ENCODE measurements at regions not wholly inside any gene's neighbourhood (a gene's known extent, or its start where the extent isn't known, plus 50 kb on each side); places are given as distances from the start of the nearest gene placed in this dataset.
A peak's percentile ranks its signal among the peaks of the same experiment; 100 is the strongest.
"Not testable (repeated sequence)": the region's sequence is repeated elsewhere in the genome, so short reads cannot be mapped to it uniquely, and the experiment has no call there.

DNA sequence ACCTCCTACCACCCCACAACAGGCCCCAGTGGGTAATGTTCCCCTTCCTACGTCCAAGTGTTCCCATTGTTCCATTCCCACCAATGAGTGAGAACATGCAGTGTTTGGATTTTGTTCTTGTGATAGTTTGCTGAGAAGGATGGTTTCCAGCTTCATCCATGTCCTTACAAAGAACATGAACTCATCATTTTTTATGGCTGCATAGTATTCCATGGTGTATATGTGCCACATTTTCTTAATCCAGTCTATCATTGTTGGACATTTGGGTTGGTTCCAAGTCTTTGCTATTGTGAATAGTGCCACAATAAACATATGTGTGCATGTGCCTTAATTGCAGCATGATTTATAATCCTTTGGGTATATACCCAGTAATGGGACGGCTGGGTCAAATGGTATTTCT is 81.6 kb downstream of the P2RY10 start:
- POLR2A ChIA-PET; H3K27me3 ChIP-seq (ENCODE audit: control insufficient read depth in 2 of 2, insufficient read depth in 2 of 2, low read length in 2 of 2); H3K27ac ChIP-seq (ENCODE audit: low read depth, low read length); H3K4me3 ChIP-seq (ENCODE audit: low read length); H3K9me3 ChIP-seq (ENCODE audit: control insufficient read depth in 2 of 3, low read length in 3 of 3); H3K4me1 Mint-ChIP-seq; intact Hi-C loops (cut with micrococcal nuclease); DNase-seq; H3K27ac Mint-ChIP-seq; H3K4me1 ChIP-seq (ENCODE audit: control insufficient read depth in 2 of 2, insufficient read depth in 2 of 2, low read length in 2 of 2); CTCF ChIA-PET; H3K27me3 Mint-ChIP-seq; H3K36me3 Mint-ChIP-seq; ATAC-seq; H3K36me3 ChIP-seq (ENCODE audit: control insufficient read depth in 2 of 3, insufficient read depth in 3 of 3, low read length in 3 of 3); H3K4me3 Mint-ChIP-seq: not testable (repeated sequence)
- H3K9me3 Mint-ChIP-seq = peaks cover 0 to 15% (median 5%) of the 10 kb centered on the region in 11 donors

- H3K27me3 Mint-ChIP-seq = no peaks in the 10 kb centered on the region
- ChIA-PET POLR2A (no interaction called here), CTCF (interaction anchor here (0.6 to 1.0 kb wide), 2 partner anchors 149 to 480 kb away, joined by 3 read pairs; no protein-coding TSS in a partner anchor)
- no peak overlapping the region for H3K27ac ChIP-seq (ENCODE audit: low read depth, low read length)
- H3K27ac Mint-ChIP-seq = peak overlapping the region in 5 of 9 donors; percentile 3 to 81 (median 38)
- no peaks in the 10 kb centered on the region for H3K36me3 ChIP-seq (ENCODE audit: control insufficient read depth in 2 of 3, insufficient read depth in 3 of 3, low read length in 3 of 3)
- peaks cover 0 to 38% (median 26%) of the 10 kb centered on the region in 7 donors for H3K4me1 Mint-ChIP-seq
- ATAC-seq (no peak), DNase-seq (no peak)
- no peaks in the 10 kb centered on the region for H3K4me1 ChIP-seq (ENCODE audit: control insufficient read depth in 2 of 2, insufficient read depth in 2 of 2, low read length in 2 of 2)
- no peaks in the 10 kb centered on the region for H3K9me3 ChIP-seq (ENCODE audit: control insufficient read depth in 2 of 3, low read length in 3 of 3)
- intact Hi-C loops (cut with micrococcal nuclease) = loop anchor here in 1 of 2 donors (5.0 kb wide), 1 partner anchor 112 kb away; no protein-coding TSS in a partner anchor
- H3K27me3 ChIP-seq (ENCODE audit: control insufficient read depth in 2 of 2, insufficient read depth in 2 of 2, low read length in 2 of 2) = no peaks in the 10 kb centered on the region
- H3K4me3 ChIP-seq (ENCODE audit: low read length) = no peak overlapping the region
- H3K4me3 Mint-ChIP-seq = no peak overlapping the region
- peaks cover 0 to 6% (median 0%) of the 10 kb centered on the region in 11 donors for H3K9me3 Mint-ChIP-seq
- H3K36me3 Mint-ChIP-seq = peaks cover 0 to 4% (median 0%) of the 10 kb centered on the region in 5 donors
Measured at GRCh38 chrX:79035421-79035820, 90.2 kb downstream of the P2RY10 start.

DNA sequence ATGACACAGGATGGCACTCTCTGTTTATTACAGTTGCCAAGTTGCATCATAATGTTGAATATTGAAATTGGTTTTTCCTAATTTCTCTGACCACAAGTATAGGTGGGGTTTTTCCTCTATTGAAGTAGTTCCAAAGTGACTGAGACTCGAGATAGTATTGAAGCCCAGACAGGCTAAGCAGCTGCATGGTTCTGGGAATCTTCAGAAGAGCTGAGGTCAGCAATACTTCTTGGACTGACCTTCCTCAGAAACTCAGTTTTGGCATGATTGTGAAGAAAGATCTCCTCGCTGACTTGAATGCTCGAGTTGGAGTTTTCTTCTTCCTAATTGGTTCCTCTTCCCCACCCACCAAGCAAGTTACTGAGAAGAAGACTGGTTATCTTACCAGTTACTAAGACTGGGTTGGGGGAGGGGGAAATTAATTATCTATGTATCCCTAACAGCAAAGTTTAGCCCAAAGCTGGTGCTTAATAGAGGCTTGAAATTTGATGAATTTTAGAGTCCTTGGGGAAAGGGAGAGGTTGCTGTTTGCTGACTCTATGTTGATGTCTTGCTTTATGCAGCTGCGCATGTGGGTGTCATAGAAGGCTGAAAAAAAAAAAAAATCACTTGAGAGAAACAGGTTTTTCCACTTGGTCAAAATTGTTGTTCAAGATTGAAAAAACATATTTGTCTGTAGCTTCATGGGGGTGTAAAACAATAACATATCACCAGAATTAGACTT is 91.1 kb downstream of the P2RY10 start:
- no peaks in the 10 kb centered on the region for H3K9me3 ChIP-seq (ENCODE audit: control insufficient read depth in 2 of 3, low read length in 3 of 3)
- ATAC-seq (no peak), DNase-seq (peak in 2 of 9 donors; percentile 0 to 5)
- H3K27ac Mint-ChIP-seq = peak overlapping the region in 3 of 9 donors; percentile 23 to 63 (median 32)
- H3K9me3 Mint-ChIP-seq = peaks cover 0 to 7% (median 0%) of the 10 kb centered on the region in 11 donors
- no peak overlapping the region for H3K27ac ChIP-seq (ENCODE audit: low read depth, low read length)
- no peak overlapping the region for H3K4me3 ChIP-seq (ENCODE audit: low read length)
- H3K36me3 ChIP-seq (ENCODE audit: control insufficient read depth in 2 of 3, insufficient read depth in 3 of 3, low read length in 3 of 3) = no peaks in the 10 kb centered on the region
- H3K4me1 Mint-ChIP-seq = peaks cover 0 to 38% (median 26%) of the 10 kb centered on the region in 7 donors
- intact Hi-C loops (cut with micrococcal nuclease) = loop anchor here in 1 of 2 donors (1.0 to 5.0 kb wide), 4 partner anchors 44 to 376 kb away; no protein-coding TSS in a partner anchor
- no peaks in the 10 kb centered on the region for H3K27me3 ChIP-seq (ENCODE audit: control insufficient read depth in 2 of 2, insufficient read depth in 2 of 2, low read length in 2 of 2)
- peak overlapping the region in 4 of 10 donors; percentile 8 to 46 (median 23) for H3K4me3 Mint-ChIP-seq
- CTCF ChIA-PET = interaction anchor here (1.0 kb wide), 1 partner anchor 148 kb away, joined by 3 read pairs; no protein-coding TSS in a partner anchor
- H3K27me3 Mint-ChIP-seq = no peaks in the 10 kb centered on the region
- POLR2A ChIA-PET = interaction anchor here (0.6 to 1.0 kb wide), 2 partner anchors 45 to 377 kb away, joined by 3 to 4 read pairs; no protein-coding TSS in a partner anchor
- H3K36me3 Mint-ChIP-seq = peaks cover 0 to 4% (median 0%) of the 10 kb centered on the region in 5 donors
- H3K4me1 ChIP-seq (ENCODE audit: control insufficient read depth in 2 of 2, insufficient read depth in 2 of 2, low read length in 2 of 2) = no peaks in the 10 kb centered on the region

GRCh38 chrX:79065696-79066095 is 78.8 kb upstream of the GPR174 start:
- intact Hi-C loops (cut with micrococcal nuclease) = no loop called here
- Histone ChIP-seq H3K27ac (ENCODE audit: low read depth, low read length) (no peak overlapping the region), H3K36me3 (ENCODE audit: control insufficient read depth in 2 of 3, insufficient read depth in 3 of 3, low read length in 3 of 3) (no peaks in the 10 kb centered on the region), H3K9me3 (ENCODE audit: control insufficient read depth in 2 of 3, low read length in 3 of 3) (no peaks in the 10 kb centered on the region), H3K27me3 (ENCODE audit: control insufficient read depth in 2 of 2, insufficient read depth in 2 of 2, low read length in 2 of 2) (no peaks in the 10 kb centered on the region), H3K4me1 (ENCODE audit: control insufficient read depth in 2 of 2, insufficient read depth in 2 of 2, low read length in 2 of 2) (no peaks in the 10 kb centered on the region), H3K4me3 (ENCODE audit: low read length) (no peak overlapping the region)
- peak; percentile 34 for ATAC-seq
- no peaks in the 10 kb centered on the region for H3K27me3 Mint-ChIP-seq
- no peak overlapping the region for H3K4me3 Mint-ChIP-seq
- peaks cover 0 to 5% (median 0%) of the 10 kb centered on the region in 7 donors for H3K4me1 Mint-ChIP-seq
- CTCF ChIA-PET = no interaction called here
- POLR2A ChIA-PET = no interaction called here
- DNase-seq = no peak
- H3K9me3 Mint-ChIP-seq = peaks cover 0 to 34% (median 8%) of the 10 kb centered on the region in 11 donors
- peaks cover 3 to 19% (median 5%) of the 10 kb centered on the region in 5 donors for H3K36me3 Mint-ChIP-seq
- no peak overlapping the region for H3K27ac Mint-ChIP-seq

DNA sequence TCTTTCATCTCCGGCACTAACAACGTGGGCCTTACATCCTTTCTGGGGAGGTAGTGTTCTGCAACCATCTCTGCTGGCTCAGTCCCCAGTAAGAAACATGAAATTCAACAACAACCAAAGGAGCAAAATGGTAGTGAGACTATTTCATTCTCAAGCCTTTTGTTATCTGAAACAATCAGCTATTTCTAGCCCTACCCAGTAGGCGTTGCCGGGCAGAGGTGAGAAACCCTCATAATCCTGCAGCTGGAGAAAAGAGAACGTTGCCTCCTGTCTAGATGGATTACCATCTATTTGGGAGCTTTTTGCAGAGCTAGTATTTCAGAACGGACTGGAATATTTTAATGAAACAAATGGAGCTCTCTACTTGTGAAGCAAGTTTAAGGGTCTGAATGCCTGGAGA is 66.4 kb upstream of the GPR174 start:
- Histone ChIP-seq H3K9me3 (ENCODE audit: control insufficient read depth in 2 of 3, low read length in 3 of 3) (no peaks in the 10 kb centered on the region), H3K36me3 (ENCODE audit: control insufficient read depth in 2 of 3, insufficient read depth in 3 of 3, low read length in 3 of 3) (no peaks in the 10 kb centered on the region), H3K27me3 (ENCODE audit: control insufficient read depth in 2 of 2, insufficient read depth in 2 of 2, low read length in 2 of 2) (no peaks in the 10 kb centered on the region), H3K27ac (ENCODE audit: low read depth, low read length) (no peak overlapping the region), H3K4me1 (ENCODE audit: control insufficient read depth in 2 of 2, insufficient read depth in 2 of 2, low read length in 2 of 2) (peaks cover 5 to 9% of the 10 kb centered on the region in 2 donors), H3K4me3 (ENCODE audit: low read length) (no peak overlapping the region)
- Mint-ChIP-seq H3K4me3 (peak overlapping the region in 1 of 10 donors; percentile 24), H3K9me3 (peaks cover 0 to 17% (median 0%) of the 10 kb centered on the region in 11 donors), H3K4me1 (peaks cover 6 to 31% (median 20%) of the 10 kb centered on the region in 7 donors), H3K36me3 (peaks cover 0 to 12% (median 0%) of the 10 kb centered on the region in 5 donors), H3K27me3 (no peaks in the 10 kb centered on the region), H3K27ac (peak overlapping the region in 3 of 9 donors; percentile 42 to 51 (median 46))
- intact Hi-C loops (cut with micrococcal nuclease) = no loop called here
- POLR2A ChIA-PET = interaction anchor here (0.6 kb wide), 2 partner anchors 24 to 126 kb away, joined by 3 read pairs; no protein-coding TSS in a partner anchor
- DNase-seq (no peak), ATAC-seq (no peak)
- CTCF ChIA-PET = no interaction called here

DNA sequence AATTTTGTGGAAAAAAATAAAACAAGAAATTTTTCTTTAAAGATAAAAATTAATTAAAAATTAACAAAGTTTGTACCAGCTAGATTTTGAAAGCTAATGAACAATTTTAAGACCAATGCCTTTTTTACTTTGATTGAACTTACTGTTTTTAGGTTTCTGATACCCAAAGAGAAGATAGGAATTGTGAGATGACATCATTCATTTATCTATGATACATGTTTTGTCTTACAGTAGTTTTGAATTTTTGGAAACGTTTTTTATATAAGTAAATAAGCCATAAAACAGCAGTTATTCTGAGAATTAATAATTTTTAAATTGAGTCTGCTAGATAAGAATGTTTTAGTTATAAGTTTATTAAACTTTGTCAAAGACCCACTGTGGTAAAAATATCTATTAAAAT is 65.0 kb upstream of the GPR174 start:
- peaks cover 5 to 9% of the 10 kb centered on the region in 2 donors for H3K4me1 ChIP-seq (ENCODE audit: control insufficient read depth in 2 of 2, insufficient read depth in 2 of 2, low read length in 2 of 2)
- H3K36me3 ChIP-seq (ENCODE audit: control insufficient read depth in 2 of 3, insufficient read depth in 3 of 3, low read length in 3 of 3) = no peaks in the 10 kb centered on the region
- no peak overlapping the region for H3K4me3 ChIP-seq (ENCODE audit: low read length)
- intact Hi-C loops (cut with micrococcal nuclease) = no loop called here
- H3K4me3 Mint-ChIP-seq = no peak overlapping the region
- POLR2A ChIA-PET = interaction anchor here (0.8 to 3.8 kb wide), 5 partner anchors 28 to 134 kb away, joined by 3 to 18 read pairs (median 5); partner anchors contain the start of gene P2RY10
- ATAC-seq (no peak), DNase-seq (no peak)
- H3K9me3 Mint-ChIP-seq = peaks cover 0 to 11% (median 0%) of the 10 kb centered on the region in 11 donors
- peaks cover 0 to 9% (median 0%) of the 10 kb centered on the region in 5 donors for H3K36me3 Mint-ChIP-seq
- H3K27me3 Mint-ChIP-seq = no peaks in the 10 kb centered on the region
- CTCF ChIA-PET = interaction anchor here (0.6 kb wide), 1 partner anchor 525 kb away, joined by 3 read pairs; no protein-coding TSS in a partner anchor
- peaks cover 6 to 43% (median 25%) of the 10 kb centered on the region in 7 donors for H3K4me1 Mint-ChIP-seq
- H3K27ac ChIP-seq (ENCODE audit: low read depth, low read length) = no peak overlapping the region
- H3K27me3 ChIP-seq (ENCODE audit: control insufficient read depth in 2 of 2, insufficient read depth in 2 of 2, low read length in 2 of 2) = no peaks in the 10 kb centered on the region
- H3K9me3 ChIP-seq (ENCODE audit: control insufficient read depth in 2 of 3, low read length in 3 of 3) = no peaks in the 10 kb centered on the region
- peak overlapping the region in 2 of 9 donors; percentile 18 to 25 for H3K27ac Mint-ChIP-seq
